Erythroblast (primary cell): ENCODE measurements at regions not wholly inside any gene's neighbourhood (a gene's known extent, or its start where the extent isn't known, plus 50 kb on each side); places are given as distances from the start of the nearest gene placed in this dataset.
"Not testable (repeated sequence)": the region's sequence is repeated elsewhere in the genome, so short reads cannot be mapped to it uniquely, and the experiment has no call there.

ENCODE experiments used
- DNase-seq, 2 experiments: peaks; one replicate each; lab custom pipeline; 2025; lab: John Stamatoyannopoulos, UW
- GATA1 ChIP-seq: IDR thresholded peaks from 2 replicates; pipeline ENCODE4 v1.6.1; 2011; ENCODE audit warnings: low read depth, mild to moderate bottlenecking, control low read depth, low read length, moderate library complexity
- POLR2A ChIP-seq: IDR thresholded peaks from 2 replicates; pipeline ENCODE4 v1.6.1; 2011; ENCODE audit warnings: mild to moderate bottlenecking, low read length

DNA sequence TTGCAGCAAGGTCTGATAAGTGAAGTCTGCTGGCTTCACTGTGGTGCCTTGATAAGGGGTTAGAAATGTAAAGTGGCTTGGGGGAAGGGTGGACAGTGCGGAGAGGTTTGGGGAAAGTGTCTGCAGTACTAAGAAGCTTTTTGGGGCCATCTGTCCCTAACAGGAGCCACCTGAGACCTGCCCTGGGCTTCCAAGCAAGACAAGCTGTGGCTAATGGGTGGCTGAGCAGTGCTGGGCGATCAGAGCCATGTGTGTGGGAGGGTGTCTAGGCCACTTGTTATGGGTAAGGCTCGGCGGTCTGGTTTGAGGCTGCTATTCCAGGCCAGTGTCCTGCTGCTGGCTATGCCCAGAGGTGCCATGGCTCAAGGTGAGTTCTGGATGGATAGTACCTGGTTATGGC lies 185.4 kb upstream of the MTMR8 start:
- DNase-seq, result peak; percentile 6 to 45
- no peak for TF ChIP-seq GATA1
- TF ChIP-seq POLR2A, result no peak

DNA sequence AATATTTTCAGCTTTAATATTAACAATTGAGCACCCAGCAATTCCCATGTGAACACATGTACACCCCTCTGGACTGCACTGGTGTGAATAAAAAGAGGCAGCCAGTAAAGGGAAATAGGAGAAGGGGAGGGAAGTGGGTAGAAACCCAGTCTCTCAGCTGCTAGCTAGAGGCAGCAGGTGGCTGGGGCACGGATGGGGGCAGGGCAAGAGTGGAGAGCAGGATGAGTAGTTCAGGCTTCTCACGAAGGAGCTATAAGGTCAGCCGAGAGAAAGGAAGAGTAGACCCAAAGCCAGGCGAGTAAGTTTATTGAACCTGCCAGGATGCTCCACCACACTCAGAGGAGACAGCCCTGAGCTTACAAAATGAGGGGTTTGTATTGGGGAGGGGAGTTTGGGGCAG lies 184.8 kb upstream of the MTMR8 start:
- peak in 1 of 2 experiments; percentile 1 for DNase-seq
- TF ChIP-seq POLR2A, result no peak
- TF ChIP-seq GATA1, result no peak

DNA sequence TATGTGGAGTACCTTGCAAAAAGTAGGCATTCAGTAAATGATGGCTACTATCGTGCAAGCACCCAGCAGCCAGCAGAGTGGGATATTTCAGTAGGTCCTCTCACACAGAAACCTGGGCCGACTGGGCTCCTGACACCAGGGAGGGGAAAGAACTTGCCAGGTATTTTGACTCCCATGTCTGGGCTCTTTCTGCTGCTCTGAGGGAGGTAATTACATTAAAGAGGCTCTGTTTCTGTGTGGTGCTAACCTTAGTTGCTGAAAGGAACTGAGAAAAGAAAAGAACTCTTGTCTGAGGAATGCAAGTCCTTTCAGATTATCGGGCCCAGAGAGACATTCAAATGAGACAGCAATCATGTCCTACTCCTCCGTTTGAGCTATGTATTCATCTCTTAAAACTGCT lies 175.8 kb upstream of the MTMR8 start:
- no peak for DNase-seq

DNA sequence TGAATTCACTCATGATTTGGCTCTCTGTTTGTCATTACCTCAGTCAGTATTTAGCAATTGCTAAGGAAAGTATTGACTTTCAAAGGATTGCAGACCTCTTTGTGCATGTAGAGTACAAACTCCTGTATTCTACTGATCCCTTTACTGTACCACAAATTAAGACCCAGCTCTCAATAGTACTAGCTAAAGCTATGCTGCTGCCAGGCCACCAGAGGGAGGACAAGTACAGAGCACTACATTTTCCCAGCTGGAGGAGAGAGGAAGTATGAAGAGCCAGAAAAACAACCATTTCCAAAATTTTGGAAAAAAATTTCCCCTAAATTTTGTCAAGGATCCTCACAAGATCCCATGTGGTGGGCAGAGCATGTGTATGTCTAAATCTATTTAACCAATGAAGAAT lies 175.0 kb upstream of the MTMR8 start:
- TF ChIP-seq GATA1, result no peak
- no peak for TF ChIP-seq POLR2A
- DNase-seq, result no peak

More for the DNA sequence above, 175.8 kb upstream of the MTMR8 start:
- TF ChIP-seq POLR2A, result no peak
- no peak for TF ChIP-seq GATA1

DNA sequence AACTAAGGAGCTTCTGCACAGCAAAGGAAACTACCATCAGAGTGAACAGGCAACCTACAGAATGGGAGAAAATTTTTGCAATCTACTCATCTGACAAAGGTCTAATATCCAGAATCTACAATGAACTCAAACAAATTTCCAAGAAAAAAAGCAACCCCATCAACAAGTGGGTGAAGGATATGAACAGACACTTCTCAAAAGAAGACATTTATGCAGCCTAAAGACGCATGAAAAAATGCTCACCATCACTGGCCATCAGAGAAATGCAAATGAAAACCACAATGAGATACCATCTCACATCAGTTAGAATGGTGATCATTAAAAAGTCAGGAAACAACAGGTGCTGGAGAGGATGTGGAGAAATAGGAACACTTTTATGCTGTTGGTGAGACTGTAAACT lies 170.1 kb upstream of the MTMR8 start:
- DNase-seq, result not testable (repeated sequence)

DNA sequence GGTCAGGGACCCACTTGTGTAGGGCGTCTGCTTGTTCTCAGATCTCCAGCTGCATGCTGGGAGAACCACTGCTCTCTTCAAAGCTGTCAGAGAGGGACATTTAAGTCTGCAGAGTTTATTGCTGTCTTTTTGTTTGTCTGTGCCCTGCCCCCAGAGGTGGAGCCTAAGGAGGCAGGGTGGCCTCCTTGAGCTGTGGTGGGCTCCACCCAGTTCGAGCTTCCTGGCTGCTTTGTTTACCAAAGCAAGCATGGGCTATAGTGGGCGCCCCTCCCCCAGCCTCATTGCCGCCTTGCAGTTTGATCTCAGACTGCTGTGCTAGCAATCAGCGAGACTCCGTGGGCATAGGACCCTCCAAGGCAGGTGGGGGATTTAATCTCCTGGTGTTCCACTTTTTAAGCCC lies 154.0 kb upstream of the MTMR8 start:
- not testable (repeated sequence) for DNase-seq

DNA sequence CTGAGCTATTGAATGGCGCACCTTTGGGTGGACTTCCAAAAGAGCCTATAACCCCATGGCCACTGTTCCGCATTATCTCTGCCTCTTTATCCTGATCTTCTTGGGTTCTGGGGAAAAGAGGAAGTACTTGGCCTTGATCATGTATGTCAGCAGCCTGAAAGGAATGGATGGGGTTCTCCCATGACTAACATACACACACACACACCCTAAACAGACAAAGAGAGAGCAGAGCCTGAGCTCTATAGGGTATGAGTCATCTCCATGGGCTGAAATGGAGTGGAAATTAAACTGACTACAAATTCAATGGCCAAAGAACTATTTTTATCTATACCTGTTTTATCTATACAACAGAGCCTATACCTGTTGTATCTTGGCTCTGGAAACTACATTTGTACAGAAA lies 141.5 kb upstream of the MTMR8 start:
- no peak for DNase-seq
- TF ChIP-seq POLR2A, result no peak
- TF ChIP-seq GATA1, result no peak
